IPS-18c (cell line): ENCODE measurements at regions not wholly inside any gene's neighbourhood (a gene's known extent, or its start where the extent isn't known, plus 50 kb on each side); places are given as distances from the start of the nearest gene placed in this dataset.

ENCODE experiments used
- H3K4me3 ChIP-seq: 2 replicates; pipeline ENCODE4 v1.7.0; 2013; ENCODE audit warnings: low read depth, mild to moderate bottlenecking, low read length, moderate library complexity; ENCODE audit not compliant: insufficient read depth
- H3K9me3 ChIP-seq: one replicate; pipeline ENCODE4 v1.6.1; 2013; ENCODE audit warnings: mild to moderate bottlenecking, low read length, moderate library complexity; ENCODE audit not compliant: control insufficient read depth, insufficient read depth

DNA sequence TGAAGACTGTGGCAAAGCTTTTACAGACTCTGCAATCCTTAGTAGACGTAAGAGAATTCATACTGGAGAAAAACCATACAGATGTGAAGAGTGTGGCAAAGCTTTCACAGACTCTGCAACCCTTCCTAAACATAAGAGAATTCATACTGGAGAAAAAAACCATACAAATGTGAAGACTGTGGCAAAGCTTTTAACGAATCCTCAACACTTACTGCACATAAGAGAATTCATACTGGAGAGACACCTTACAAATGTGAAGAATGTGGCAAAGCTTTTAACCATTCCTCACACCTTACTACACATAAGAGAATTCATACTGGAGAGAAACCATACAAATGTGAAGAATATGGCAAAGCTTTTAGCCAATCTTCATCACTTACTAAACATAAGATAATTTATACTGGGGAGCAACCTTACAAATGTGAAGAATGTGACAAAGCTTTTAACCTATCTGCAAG, 50.1 kb upstream of the ZNF98 start:
- H3K4me3 ChIP-seq, result no peak overlapping the region
- H3K9me3 ChIP-seq, result peaks cover 4% of the 10 kb centered on the region
